H1 (cell line): ENCODE measurements at regions not wholly inside any gene's neighbourhood (a gene's known extent, or its start where the extent isn't known, plus 50 kb on each side); places are given as distances from the start of the nearest gene placed in this dataset.

Experiments used
- CTCF ChIA-PET: fragments of 300-600 bp; sonication (Branson Sonifier 250); formaldehyde crosslinking; loops from one replicate; lab custom pipeline; 2021; ENCODE audit not compliant: partially characterized antibody; lab: Charles Lee
- POLR2A ChIA-PET: fragments of 300-600 bp; sonication (Branson Sonifier 250); formaldehyde crosslinking; loops from one replicate; lab custom pipeline; 2021; ENCODE audit warnings: inconsistent platforms; ENCODE audit not compliant: partially characterized antibody; lab: Charles Lee
- DNase-seq, 2 experiments: peaks; one replicate each; pipeline versions ENCODE4 v3.0.0 to v3.0.0-alpha.2; 2010 to 2022; ENCODE audit warnings: low spot score in 2 of 2, low read depth in 1 of 2, mixed read lengths in 1 of 2
- FAIRE-seq: peaks from 2 replicates; lab custom pipeline; 2011; peaks lifted over from hg19 to GRCh38; lab: Jason Lieb, UNC
- H2AFZ ChIP-seq: 2 replicates; pipeline ENCODE4 v1.8.1; 2012; ENCODE audit warnings: low read length, inconsistent platforms
- H2AK5ac ChIP-seq: 2 replicates; pipeline ENCODE4 v1.6.1; 2013; ENCODE audit warnings: low read depth, low read length
- H2BK120ac ChIP-seq: replicated peaks from 2 replicates; pipeline ENCODE3; 2013; ENCODE audit warnings: low read depth, low read length, inconsistent platforms
- H2BK12ac ChIP-seq: 2 replicates; pipeline ENCODE4 v1.6.1; 2013; ENCODE audit warnings: low read depth, low read length
- H2BK15ac ChIP-seq: 2 replicates; pipeline ENCODE4 v1.6.1; 2013; ENCODE audit warnings: low read length
- H2BK20ac ChIP-seq: 2 replicates; pipeline ENCODE4 v1.6.1; 2013; ENCODE audit warnings: low read length
- H2BK5ac ChIP-seq: 2 replicates; pipeline ENCODE4 v1.6.1; 2013; ENCODE audit warnings: low read depth, low read length
- H3K14ac ChIP-seq: 2 replicates; pipeline ENCODE4 v1.6.1; 2013; ENCODE audit warnings: inconsistent platforms; ENCODE audit not compliant: insufficient read length
- H3K18ac ChIP-seq: 2 replicates; pipeline ENCODE4 v1.6.1; 2013; ENCODE audit warnings: low read length; ENCODE audit errors: extremely low read depth
- H3K23ac ChIP-seq: 2 replicates; pipeline ENCODE4 v1.6.1; 2013; ENCODE audit warnings: inconsistent platforms; ENCODE audit not compliant: insufficient read length
- H3K23me2 ChIP-seq: 2 replicates; pipeline ENCODE4 v1.6.1; 2013; ENCODE audit warnings: low read depth, low read length
- H3K27ac ChIP-seq: 2 replicates; pipeline ENCODE4 v1.6.1; 2011; ENCODE audit warnings: low read depth, low read length, inconsistent platforms
- H3K27me3 ChIP-seq, 4 experiments: replicated peaks in 1 of 4; 1 replicate in 1 of 4; 2 replicates in 3 of 4; pipeline versions ENCODE4 v1.6.1 to v1.8.1; 2011 to 2013; ENCODE audit warnings: low read length in 3 of 4, mild to moderate bottlenecking in 3 of 4, inconsistent platforms in 2 of 4, mixed read lengths in 2 of 4, moderate library complexity in 1 of 4; ENCODE audit not compliant: control insufficient read depth in 3 of 4, insufficient read depth in 3 of 4; ENCODE audit errors: extremely low read depth in 1 of 4
- H3K36me3 ChIP-seq, 4 experiments: 2 replicates each; pipeline versions ENCODE4 v1.6.1 to v1.8.1; 2011 to 2013; ENCODE audit warnings: mild to moderate bottlenecking in 4 of 4, low read length in 3 of 4, moderate library complexity in 2 of 4, control low read depth in 1 of 4, inconsistent platforms in 1 of 4; ENCODE audit not compliant: insufficient read depth in 4 of 4, control insufficient read depth in 2 of 4
- H3K4ac ChIP-seq: replicated peaks from 2 replicates; pipeline ENCODE3; 2013; ENCODE audit warnings: low read length, low read depth, mixed read lengths, inconsistent platforms; ENCODE audit not compliant: insufficient read length
- H3K4me1 ChIP-seq, 4 experiments: replicated peaks in 1 of 4; 1 replicate in 1 of 4; 2 replicates in 3 of 4; pipeline versions ENCODE4 v1.6.1 to v1.8.1; 2011 to 2013; ENCODE audit warnings: low read length in 3 of 4, inconsistent platforms in 2 of 4, mixed read lengths in 1 of 4; ENCODE audit not compliant: insufficient read depth in 4 of 4, control insufficient read depth in 3 of 4
- H3K4me2 ChIP-seq, 2 experiments: 2 replicates each; pipeline versions ENCODE4 v1.6.1 to v1.8.1; 2011 to 2013; ENCODE audit warnings: low read depth in 2 of 2, low read length in 2 of 2, control low read depth in 1 of 2, inconsistent platforms in 1 of 2, mild to moderate bottlenecking in 1 of 2; ENCODE audit not compliant: insufficient read depth in 1 of 2
- H3K4me3 ChIP-seq, 4 experiments: fragments of 200-600, 300-600 bp in 1 of 4; sonication (generic), shearing (Covaris generic), sonication (Bioruptor Twin) in 1 of 4; 2 replicates each; pipeline versions ENCODE4 v1.5.1 to v1.8.1; 2011 to 2016; ENCODE audit warnings: low read length in 4 of 4, low read depth in 3 of 4, control low read depth in 2 of 4, inconsistent platforms in 2 of 4, mild to moderate bottlenecking in 2 of 4, mixed read lengths in 1 of 4, moderate library complexity in 1 of 4; ENCODE audit not compliant: insufficient read depth in 2 of 4; ENCODE audit errors: extremely low read depth in 1 of 4
- H3K56ac ChIP-seq: replicated peaks from 2 replicates; pipeline ENCODE3; 2013; ENCODE audit warnings: low read depth, mild to moderate bottlenecking, mixed read lengths, low read length, inconsistent platforms; ENCODE audit not compliant: insufficient read length
- H3K79me1 ChIP-seq: 2 replicates; pipeline ENCODE4 v1.6.1; 2013; ENCODE audit warnings: low read depth, low read length, control low read depth
- H3K79me2 ChIP-seq, 2 experiments: 2 replicates each; pipeline versions ENCODE4 v1.6.1 to v1.8.1; 2012 to 2013; ENCODE audit warnings: low read length in 2 of 2, mild to moderate bottlenecking in 2 of 2, inconsistent platforms in 1 of 2; ENCODE audit not compliant: insufficient read depth in 2 of 2, control insufficient read depth in 1 of 2
- H3K9ac ChIP-seq, 4 experiments: replicated peaks in 1 of 4; 1 replicate in 1 of 4; 2 replicates in 3 of 4; pipeline versions ENCODE4 v1.6.1 to v1.8.1; 2011 to 2013; ENCODE audit warnings: low read depth in 3 of 4, low read length in 3 of 4, control low read depth in 2 of 4, mild to moderate bottlenecking in 2 of 4, moderate library complexity in 2 of 4, inconsistent platforms in 1 of 4; ENCODE audit errors: extremely low read depth in 1 of 4
- H3K9me3 ChIP-seq, 2 experiments: 2 replicates each; pipeline versions ENCODE4 v1.6.1 to v1.8.1; 2012 to 2013; ENCODE audit warnings: mild to moderate bottlenecking in 2 of 2, moderate library complexity in 2 of 2, control low read depth in 1 of 2, inconsistent platforms in 1 of 2, low read depth in 1 of 2, low read length in 1 of 2, mixed read lengths in 1 of 2; ENCODE audit not compliant: insufficient read depth in 2 of 2
- H4K20me1 ChIP-seq, 2 experiments: replicated peaks in 1 of 2; 2 replicates each; pipeline versions ENCODE3 to v1.8.1; 2011 to 2013; ENCODE audit warnings: inconsistent platforms in 2 of 2, low read length in 2 of 2, mild to moderate bottlenecking in 1 of 2; ENCODE audit not compliant: insufficient read depth in 2 of 2, control insufficient read depth in 1 of 2
- H4K5ac ChIP-seq: 2 replicates; pipeline ENCODE4 v1.6.1; 2013; ENCODE audit warnings: low read length, low read depth, mixed read lengths, inconsistent platforms; ENCODE audit not compliant: insufficient read length
- H4K8ac ChIP-seq: 2 replicates; pipeline ENCODE4 v1.8.0; 2013; ENCODE audit warnings: mild to moderate bottlenecking, moderate library complexity, low read length, inconsistent platforms; ENCODE audit not compliant: insufficient read depth; ENCODE audit errors: extremely low read depth
- H4K91ac ChIP-seq: replicated peaks from 2 replicates; pipeline ENCODE3; 2013; ENCODE audit warnings: low read length, mixed read lengths, inconsistent platforms; ENCODE audit not compliant: insufficient read length
- CTCF ChIP-seq, 3 experiments: IDR thresholded peaks; 1 replicate in 2 of 3; 2 replicates in 1 of 3; pipeline versions ENCODE4 v1.5.1 to v1.6.1; 2011; ENCODE audit warnings: low read length in 3 of 3, mild to moderate bottlenecking in 3 of 3, inconsistent platforms in 2 of 3, low read depth in 1 of 3, moderate library complexity in 1 of 3; ENCODE audit not compliant: insufficient read depth in 1 of 3; ENCODE audit errors: control extremely low read depth in 1 of 3
- EP300 ChIP-seq, 2 experiments: IDR thresholded peaks; 1 replicate in 1 of 2; 2 replicates in 1 of 2; pipeline ENCODE4 v1.6.1; 2011 to 2012; ENCODE audit warnings: low read depth in 2 of 2, low read length in 2 of 2, mild to moderate bottlenecking in 2 of 2, borderline replicate concordance in 1 of 2, inconsistent platforms in 1 of 2, moderate library complexity in 1 of 2
- GTF2F1 ChIP-seq: IDR thresholded peaks from 2 replicates; pipeline ENCODE4 v1.6.1; 2012; ENCODE audit warnings: low read depth, low read length, improper control_type of control experiment, borderline replicate concordance
- HDAC6 ChIP-seq: IDR thresholded peaks from one replicate; pipeline ENCODE4 v1.7.1; 2012; ENCODE audit warnings: low read depth, mild to moderate bottlenecking, inconsistent platforms, low read length, moderate library complexity
- KDM4A ChIP-seq: IDR thresholded peaks from one replicate; pipeline ENCODE4 v1.7.1; 2012; ENCODE audit warnings: low read depth, mild to moderate bottlenecking, moderate library complexity, low read length, inconsistent platforms; ENCODE audit not compliant: severe bottlenecking
- SP1 ChIP-seq: IDR thresholded peaks from 2 replicates; pipeline ENCODE4 v1.6.1; 2011; ENCODE audit warnings: low read depth, low read length
- TAF7 ChIP-seq: optimal IDR thresholded peaks from 2 replicates; pipeline ENCODE3; 2011; ENCODE audit warnings: low read depth, mild to moderate bottlenecking, inconsistent platforms, low read length, moderate library complexity, borderline replicate concordance
- TEAD4 ChIP-seq: IDR thresholded peaks from 2 replicates; pipeline ENCODE4 v1.6.1; 2012; ENCODE audit warnings: low read depth, low read length, inconsistent platforms, mixed read lengths
- WGBS, 2 experiments: shearing (Covaris generic) in 1 of 2; methylation state at CpG; one replicate each; pipeline versions ENCODE4 v1.1.6 to v1.1.7; 2013 to 2015; ENCODE audit warnings: low lambda C conversion rate in 2 of 2, mixed read lengths in 2 of 2, inconsistent platforms in 1 of 2, low coverage in 1 of 2, missing lambda C conversion rate in 1 of 2; ENCODE audit not compliant: insufficient replicate concordance in 2 of 2, insufficient coverage in 1 of 2, insufficient read length in 1 of 2; ENCODE audit errors: extremely low coverage in 1 of 2, missing lambda C conversion rate in 1 of 2; 5-methylcytosine and 5-hydroxymethylcytosine counted together

- no peak overlapping the region for H2BK20ac ChIP-seq
- H3K23me2 ChIP-seq = no peaks in the 10 kb centered on the region; the same call in 1 of the 2 replicates
- H3K79me2 ChIP-seq = no peaks in the 10 kb centered on the region
- TF ChIP-seq GTF2F1 (no peak), KDM4A (no peak), CTCF (IDR thresholded peaks at IDR 0.05; ENCODE audit: control extremely low read depth in 1 of 3, insufficient read depth in 1 of 3, low read depth in 1 of 3, low read length in 3 of 3) (no peak), HDAC6 (no peak), SP1 (no peak), TEAD4 (no peak), EP300 (IDR thresholded peaks at IDR 0.05; ENCODE audit: borderline replicate concordance in 1 of 2, low read depth in 2 of 2, low read length in 2 of 2) (no peak), TAF7 (no peak)
- H3K79me1 ChIP-seq = no peaks in the 10 kb centered on the region
- H4K20me1 ChIP-seq = no peaks in the 10 kb centered on the region
- H3K27ac ChIP-seq = no peak overlapping the region
- FAIRE-seq (no peak), DNase-seq (no peak)
- no peak overlapping the region for H3K4ac ChIP-seq
- no peak overlapping the region for H2BK12ac ChIP-seq
- no peak overlapping the region for H4K8ac ChIP-seq
- no peak overlapping the region for H3K56ac ChIP-seq
- no peak overlapping the region for H2AK5ac ChIP-seq
- H3K4me2 ChIP-seq = no peak overlapping the region
- H3K36me3 ChIP-seq = no peaks in the 10 kb centered on the region
- H3K23ac ChIP-seq = no peak overlapping the region
- no peak overlapping the region for H3K18ac ChIP-seq
- H4K5ac ChIP-seq = no peak overlapping the region
- H2AFZ ChIP-seq = 0 out of 2 replicates have a peak overlapping the region, but pooled peaks have one; percentile 35
- no peak overlapping the region for H3K14ac ChIP-seq
- H3K4me1 ChIP-seq = peaks cover 0 to 7% (median 0%) of the 10 kb centered on the region in 4 experiments; a peak in 2 of 7 replicates
- WGBS, 2 experiments = 88% methylated on average over 1 of the region's 1 CpG; no CpG with 5 or more reads in 1 of the 2 experiments
- H3K9me3 ChIP-seq = no peaks in the 10 kb centered on the region; a peak in 1 of 4 replicates
- H4K91ac ChIP-seq = no peak overlapping the region
- no peak overlapping the region for H2BK5ac ChIP-seq
- no peaks in the 10 kb centered on the region for H3K27me3 ChIP-seq
- peak overlapping the region; percentile 55; the same call in 1 of the 2 replicates for H2BK15ac ChIP-seq
- CTCF ChIA-PET = interaction anchor here (1.4 kb wide), 1 partner anchor 9 kb away, joined by 3 read pairs; no protein-coding TSS in a partner anchor
- H3K4me3 ChIP-seq = no peak overlapping the region
- no peak overlapping the region for H2BK120ac ChIP-seq
- H3K9ac ChIP-seq = no peak overlapping the region
- POLR2A ChIA-PET = no interaction called here
These were observed 272.6 kb upstream of the PROX1 start for GRCh38 chr1:213715182-213715581.
